Inflammatory macrophage (primary cell): ENCODE measurements at regions not wholly inside any gene's neighbourhood (a gene's known extent, or its start where the extent isn't known, plus 50 kb on each side); places are given as distances from the start of the nearest gene placed in this dataset.

Source experiments
- DNase-seq, 2 donors: peaks; one replicate each; pipeline ENCODE4 v3.0.0-alpha.2; 2020 to 2022

- DNase-seq: no peak
These were observed 524.8 kb downstream of the FUT8 start for GRCh38 chr14:65937079-65937959.

DNA sequence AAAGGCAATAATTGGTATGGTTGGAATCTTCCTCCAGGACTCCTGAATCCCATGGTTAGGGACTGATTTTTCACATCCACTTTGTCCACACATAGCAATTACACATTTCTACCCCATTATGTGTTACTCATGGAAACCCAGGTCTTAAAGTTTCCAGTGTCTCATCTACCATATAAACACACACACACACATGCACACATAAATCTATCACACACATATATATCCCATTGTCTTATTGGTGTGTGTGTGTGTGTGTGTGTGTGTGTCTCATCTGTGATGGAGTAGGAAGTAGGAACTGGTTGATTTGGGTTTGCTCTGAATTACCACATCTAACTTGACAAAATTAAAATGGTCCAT, 525.4 kb downstream of the FUT8 start:
- no peak for DNase-seq

DNA sequence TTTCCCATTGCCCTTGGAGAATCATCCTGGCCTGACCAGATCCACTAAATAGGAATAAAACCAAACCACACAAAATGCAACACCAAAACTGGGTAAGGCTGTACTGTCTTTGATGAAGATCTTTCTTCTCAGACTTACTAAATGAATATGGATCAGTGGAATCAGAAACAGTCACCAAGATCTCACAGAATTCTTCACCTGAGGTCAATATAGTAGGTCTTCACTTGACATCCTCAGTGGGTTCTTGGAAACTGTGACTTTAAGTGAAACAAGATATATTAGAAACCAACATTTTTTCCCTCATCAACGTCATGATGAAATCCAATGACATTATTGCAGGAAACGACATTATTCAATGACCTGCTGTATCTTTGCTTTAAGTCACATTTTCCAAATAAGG, 526.2 kb downstream of the FUT8 start:
- DNase-seq: no peak

- no peak for DNase-seq
These were observed 526.7 kb downstream of the FUT8 start for GRCh38 chr14:65939184-65939583.

GRCh38 chr14:65940056-65940735, 527.7 kb downstream of the FUT8 start:
- DNase-seq: no peak

DNA sequence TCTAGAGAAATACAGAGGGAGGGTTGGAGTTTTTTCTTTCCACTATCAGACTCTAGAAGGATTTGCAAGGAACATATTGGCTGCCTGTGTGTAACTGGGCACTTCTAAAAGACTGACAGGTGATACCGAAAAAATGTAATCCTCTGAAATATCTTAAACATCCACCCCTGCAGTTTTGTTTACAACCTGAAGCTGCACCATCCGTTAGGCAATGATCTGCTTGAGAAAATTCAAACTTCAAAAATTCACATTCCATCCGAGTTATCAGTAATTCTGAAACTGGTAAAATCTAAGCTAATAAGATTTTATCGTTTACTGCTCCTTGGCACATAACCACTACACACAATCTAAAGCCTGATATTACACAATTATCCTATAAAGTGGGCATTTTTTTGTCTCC, 528.6 kb downstream of the FUT8 start:
- no peak for DNase-seq

- no peak for DNase-seq
These were observed 530.6 kb downstream of the FUT8 start for GRCh38 chr14:65943150-65943549.

DNA sequence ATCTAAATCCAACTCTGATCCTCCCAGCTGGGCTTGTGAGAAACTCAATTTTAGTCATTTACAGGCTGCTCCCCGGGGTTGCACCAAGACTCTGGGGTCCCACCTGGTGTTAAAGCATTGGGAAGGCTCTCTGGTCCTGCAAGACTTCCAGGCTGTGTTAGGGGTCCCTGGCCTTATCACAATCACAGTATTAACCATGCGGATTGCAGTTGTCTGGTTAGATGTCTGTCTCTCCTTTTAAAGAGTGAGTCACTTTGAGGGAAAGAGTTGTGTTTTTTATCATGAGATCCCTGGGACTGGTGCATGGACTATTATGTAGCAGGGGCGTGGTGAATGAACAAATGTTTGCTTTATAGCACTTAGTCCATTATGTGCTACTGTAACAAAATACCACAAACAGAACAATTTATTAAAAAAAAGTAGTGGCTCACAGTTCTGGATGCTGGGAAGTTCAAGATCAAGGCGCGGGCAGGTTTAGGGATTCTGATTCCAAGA, 531.4 kb downstream of the FUT8 start:
- DNase-seq: no peak

DNA sequence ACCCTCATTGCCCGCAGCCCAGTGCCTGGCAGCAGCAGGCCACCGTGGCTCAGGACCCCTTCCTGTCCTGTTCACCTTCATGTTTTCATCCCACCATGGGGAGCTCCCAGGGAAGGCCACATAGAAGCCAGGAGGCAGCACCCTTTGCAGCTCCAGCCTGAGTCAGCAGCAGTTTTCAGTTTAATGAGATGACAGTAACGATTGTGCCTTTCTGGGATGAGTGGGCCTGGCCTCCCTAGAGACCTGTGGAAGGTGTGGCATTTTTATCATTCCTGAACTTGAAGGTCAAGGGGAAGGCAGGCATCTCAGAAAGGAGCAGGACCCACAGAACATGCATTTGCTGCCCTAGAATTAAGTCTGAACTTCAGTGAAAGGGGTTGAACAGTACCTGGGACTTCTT, 532.8 kb downstream of the FUT8 start:
- no peak for DNase-seq

DNA sequence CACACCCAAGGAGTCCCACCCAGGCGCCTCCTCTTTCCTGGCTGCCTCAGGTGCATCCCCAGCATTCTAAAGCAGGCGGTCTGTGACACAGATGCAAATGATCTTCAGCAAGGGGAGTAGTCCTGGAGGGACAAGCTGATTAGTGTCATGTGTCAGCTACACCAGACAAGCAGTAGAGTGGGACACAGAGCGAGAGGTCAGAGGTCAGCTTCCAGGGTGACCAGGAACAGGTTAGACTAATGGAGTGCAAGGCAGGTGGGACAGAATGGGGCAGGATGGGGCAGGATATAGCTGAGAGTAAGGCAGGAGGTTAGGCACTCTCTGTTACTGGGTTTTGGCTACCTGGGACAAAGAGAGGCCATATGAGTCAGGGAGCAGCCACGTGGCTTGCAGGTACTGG, 534.0 kb downstream of the FUT8 start:
- DNase-seq: no peak

GRCh38 chr14:65948302-65948701, 535.8 kb downstream of the FUT8 start:
- no peak for DNase-seq

- no peak for DNase-seq
These were observed 536.3 kb upstream of the CCDC196 start for GRCh38 chr14:65949711-65950516.

DNA sequence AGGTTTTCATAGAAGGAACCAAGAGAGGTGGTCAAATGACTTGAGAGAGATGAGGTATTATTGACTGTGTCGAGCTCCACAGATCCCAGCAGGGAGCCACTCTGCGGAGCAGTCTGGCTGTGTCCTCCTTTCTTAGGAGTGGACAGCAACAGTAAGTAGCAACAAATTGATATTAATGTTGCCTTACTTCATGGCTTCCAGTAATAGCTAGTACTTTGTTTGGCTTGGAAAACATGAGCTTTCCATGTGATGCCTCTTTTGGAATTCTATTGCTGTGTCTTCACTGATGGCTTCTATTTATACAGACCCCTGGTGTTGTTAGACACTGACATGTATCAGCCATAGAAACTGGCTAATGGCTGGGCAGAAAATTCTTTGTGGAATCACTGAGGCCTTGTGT, 531.2 kb upstream of the CCDC196 start:
- no peak for DNase-seq

DNA sequence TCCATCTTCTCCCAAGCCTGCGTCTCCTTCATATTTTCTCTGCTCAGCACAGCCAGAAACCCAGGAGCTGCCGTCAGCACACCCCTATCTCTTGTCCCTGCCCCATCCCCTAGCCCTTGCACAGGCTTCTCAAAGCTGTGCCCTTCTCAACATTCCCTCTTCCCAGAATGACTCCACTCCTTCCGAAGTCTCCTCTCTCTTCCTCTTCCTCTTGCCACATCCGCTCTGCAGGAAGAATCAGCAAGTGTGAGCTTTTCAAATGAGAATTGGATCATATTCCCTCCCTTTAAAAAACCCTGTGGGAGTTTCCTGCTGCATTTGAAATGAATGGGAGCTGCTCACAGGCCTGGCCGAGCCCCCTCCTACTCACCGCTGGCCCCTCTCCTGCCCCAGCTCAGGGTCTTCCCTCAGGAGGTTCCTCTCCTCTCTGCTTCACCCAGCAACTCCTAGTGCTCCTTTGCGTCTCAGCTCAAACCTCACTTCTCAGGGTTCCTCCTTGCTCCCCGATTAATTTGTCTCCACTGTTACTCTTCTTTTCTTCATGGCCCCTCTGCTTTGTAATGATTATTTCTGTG, 528.5 kb upstream of the CCDC196 start:
- no peak for DNase-seq

- peak; percentile 14 to 16 for DNase-seq
These were observed 527.3 kb upstream of the CCDC196 start for GRCh38 chr14:65958664-65959562.

DNA sequence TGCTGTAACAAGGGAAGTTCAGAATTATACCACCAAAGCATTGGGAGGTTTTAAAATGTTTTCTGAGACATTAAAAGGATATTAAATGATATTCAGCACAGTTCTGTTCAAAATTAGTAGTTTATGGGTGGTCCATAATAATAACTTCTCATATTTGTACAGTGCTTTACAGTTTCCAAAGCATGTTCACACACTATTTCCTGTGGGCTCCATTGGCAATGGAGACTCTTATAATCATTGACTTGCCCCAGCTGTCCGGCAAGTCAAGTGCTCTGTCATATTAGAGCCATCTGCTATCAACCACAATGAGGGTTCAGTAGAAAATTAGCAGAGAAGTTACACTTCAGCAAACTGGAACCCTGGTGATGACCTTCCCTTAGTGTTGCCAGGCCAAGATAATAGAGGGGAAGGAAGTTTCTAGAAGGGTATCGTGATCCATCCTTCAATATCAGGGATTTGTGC, 526.6 kb upstream of the CCDC196 start:
- no peak for DNase-seq

DNA sequence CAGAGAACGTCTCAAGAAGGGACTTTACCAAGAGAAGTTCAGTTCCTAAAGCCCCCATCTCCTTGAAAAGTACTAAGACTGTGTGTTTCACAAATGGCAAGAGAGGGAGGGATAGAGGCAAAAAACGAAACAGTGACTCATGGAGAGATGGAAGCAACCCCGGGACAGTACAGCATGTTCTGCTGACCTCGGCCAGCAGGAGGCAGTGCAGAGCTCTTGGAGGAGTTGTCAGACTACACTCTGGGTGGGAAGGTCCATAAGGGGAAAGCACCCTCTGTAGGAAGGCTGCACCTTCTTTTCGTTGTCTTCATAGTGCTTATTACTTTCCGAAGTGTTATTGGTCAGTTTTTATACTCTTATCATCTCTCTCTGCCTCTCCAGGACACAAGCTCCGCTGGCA, 525.2 kb upstream of the CCDC196 start:
- peak; percentile 47 to 69 for DNase-seq

- DNase-seq: no peak
These were observed 523.2 kb upstream of the CCDC196 start for GRCh38 chr14:65962952-65963351.

GRCh38 chr14:65964366-65964765, 521.8 kb upstream of the CCDC196 start:
- no peak for DNase-seq

- no peak for DNase-seq
These were observed 520.0 kb upstream of the CCDC196 start for GRCh38 chr14:65966188-65966587.

DNA sequence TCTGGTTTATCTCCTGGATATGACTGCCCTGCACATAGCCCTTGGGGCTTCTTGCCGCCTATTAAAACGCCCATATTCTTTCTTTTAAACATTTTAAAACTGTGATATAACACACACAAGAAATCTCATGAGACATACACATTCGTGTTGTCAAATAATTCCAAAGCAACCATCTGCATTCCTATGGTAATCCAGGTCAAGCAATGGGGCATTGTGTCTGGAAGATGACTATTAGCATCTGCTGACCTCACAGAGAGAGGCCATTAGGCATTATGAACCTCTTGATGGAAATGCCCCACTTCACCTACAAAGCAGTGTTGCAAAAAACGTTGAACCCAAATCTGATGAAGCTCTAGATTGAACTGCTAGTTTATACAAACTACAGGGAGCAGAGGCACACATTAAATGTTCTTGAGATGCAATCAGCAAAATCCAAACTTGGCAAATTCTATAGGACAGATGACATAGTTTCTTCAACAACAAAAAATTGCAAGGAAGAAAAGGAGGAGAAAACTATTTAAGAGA, 513.8 kb upstream of the CCDC196 start:
- DNase-seq: no peak
